ENCODE measurements at regions not wholly inside any gene's neighbourhood (a gene's known extent, or its start where the extent isn't known, plus 50 kb on each side); places are given as distances from the start of the nearest gene placed in this dataset.

- TF ChIP-seq CTCF (IDR thresholded peaks at IDR 0.05) (no peak), POLR2A (IDR thresholded peaks at IDR 0.05) (no peak)
These were observed 500.6 kb downstream of the EBF1 start for GRCh38 chr5:158599157-158599556.

Data from adrenal gland (tissue), 5 donors.